HG03097 (cell line): ENCODE measurements at regions not wholly inside any gene's neighbourhood (a gene's known extent, or its start where the extent isn't known, plus 50 kb on each side); places are given as distances from the start of the nearest gene placed in this dataset.
"Not testable (repeated sequence)": the region's sequence is repeated elsewhere in the genome, so short reads cannot be mapped to it uniquely, and the experiment has no call there.

Experiments used
- ATAC-seq: cut with Tn5 transposase; IDR thresholded peaks from one replicate; pipeline ENCODE4 v1.9.1; 2021; ENCODE audit not compliant: unreplicated experiment, low FRiP score

GRCh38 chr1:233722212-233722979, 108.5 kb downstream of the KCNK1 start:
- no peak for ATAC-seq

- no peak for ATAC-seq
These were observed 109.5 kb downstream of the KCNK1 start for GRCh38 chr1:233723387-233723786.

GRCh38 chr1:233724131-233724631, 110.3 kb downstream of the KCNK1 start:
- not testable (repeated sequence) for ATAC-seq

GRCh38 chr1:233725423-233725822, 111.5 kb downstream of the KCNK1 start:
- ATAC-seq: no peak

GRCh38 chr1:233728721-233729120, 114.8 kb downstream of the KCNK1 start:
- no peak for ATAC-seq

GRCh38 chr1:233730380-233730779, 116.5 kb downstream of the KCNK1 start:
- no peak for ATAC-seq

GRCh38 chr1:233730809-233731208, 116.9 kb downstream of the KCNK1 start:
- ATAC-seq: no peak

GRCh38 chr1:233732206-233732605, 118.3 kb downstream of the KCNK1 start:
- ATAC-seq: no peak

GRCh38 chr1:233734456-233734855, 120.5 kb downstream of the KCNK1 start:
- no peak for ATAC-seq

- no peak for ATAC-seq
These were observed 121.4 kb downstream of the KCNK1 start for GRCh38 chr1:233735331-233735730.

GRCh38 chr1:233735847-233736246, 121.9 kb downstream of the KCNK1 start:
- no peak for ATAC-seq

- ATAC-seq: no peak
These were observed 123.4 kb downstream of the KCNK1 start for GRCh38 chr1:233737341-233737740.

- ATAC-seq: no peak
These were observed 124.5 kb downstream of the KCNK1 start for GRCh38 chr1:233738396-233738795.

- ATAC-seq: no peak
These were observed 124.9 kb downstream of the KCNK1 start for GRCh38 chr1:233738850-233739249.

GRCh38 chr1:233744779-233745513, 131.0 kb downstream of the KCNK1 start:
- ATAC-seq: no peak

- ATAC-seq: no peak
These were observed 136.2 kb downstream of the KCNK1 start for GRCh38 chr1:233750139-233750538.

- ATAC-seq: no peak
These were observed 144.8 kb upstream of the SLC35F3 start for GRCh38 chr1:233759665-233760064.

- not testable (repeated sequence) for ATAC-seq
These were observed 140.2 kb upstream of the SLC35F3 start for GRCh38 chr1:233764304-233764703.

- no peak for ATAC-seq
These were observed 126.9 kb upstream of the SLC35F3 start for GRCh38 chr1:233777566-233777965.

GRCh38 chr1:233780049-233780448, 124.4 kb upstream of the SLC35F3 start:
- no peak for ATAC-seq

- no peak for ATAC-seq
These were observed 121.4 kb upstream of the SLC35F3 start for GRCh38 chr1:233782937-233783586.
